PC-9 (cell line): ENCODE measurements at regions not wholly inside any gene's neighbourhood (a gene's known extent, or its start where the extent isn't known, plus 50 kb on each side); places are given as distances from the start of the nearest gene placed in this dataset.

Experiments
- BruUV-seq: library from RNA; stranded (reverse); fragments of 400-500 nt; replicated peaks from 2 replicates; lab custom pipeline; 2021; lab: Mats Ljungman, UMichigan
- CTCF ChIA-PET: fragments of 300-600 bp; sonication (Branson Sonifier 250); formaldehyde crosslinking; loops from one replicate; lab custom pipeline; 2022; ENCODE audit warnings: antibody characterized with exemption; lab: Charles Lee
- POLR2A ChIA-PET: fragments of 300-600 bp; sonication (Branson Sonifier 250); formaldehyde crosslinking; loops from one replicate; lab custom pipeline; 2022; ENCODE audit warnings: antibody characterized with exemption; ENCODE audit not compliant: unreplicated experiment; lab: Charles Lee
- DNase-seq, 2 experiments: peaks; one replicate each; pipeline versions ENCODE4 v3.0.0 to v3.0.0-alpha.2; 2015 to 2022; ENCODE audit warnings: mixed read lengths in 1 of 2
- H2AFZ ChIP-seq: fragments of 200-600 bp; sonication (generic); 2 replicates; pipeline ENCODE4 v1.8.1; 2017; ENCODE audit warnings: antibody characterized with exemption
- H3F3A ChIP-seq: fragments of 200-600 bp; sonication (generic); 2 replicates; pipeline ENCODE4 v1.8.1; 2017; ENCODE audit warnings: antibody characterized with exemption, mild to moderate bottlenecking, low read depth; ENCODE audit not compliant: insufficient read depth
- H3K27ac ChIP-seq: fragments of 200-600 bp; sonication (generic); 2 replicates; pipeline ENCODE4 v1.6.1; 2016; ENCODE audit warnings: mixed run types
- H3K27me3 ChIP-seq: fragments of 200-600 bp; sonication (generic); 2 replicates; pipeline ENCODE4 v1.6.1; 2016; ENCODE audit warnings: low read depth, mixed run types; ENCODE audit not compliant: insufficient read depth
- H3K36me3 ChIP-seq: fragments of 200-600 bp; sonication (generic); 2 replicates; pipeline ENCODE4 v1.6.1; 2016; ENCODE audit warnings: low read depth, mixed run types
- H3K4me1 ChIP-seq: fragments of 200-600 bp; sonication (generic); replicated peaks from 2 replicates; pipeline ENCODE4 v1.6.1; 2016; ENCODE audit warnings: mixed run types; ENCODE audit not compliant: insufficient read depth
- H3K4me2 ChIP-seq: fragments of 200-600 bp; sonication (generic); 2 replicates; pipeline ENCODE4 v1.6.1; 2017; ENCODE audit warnings: mixed run types
- H3K4me3 ChIP-seq: fragments of 200-600 bp; sonication (generic); 2 replicates; pipeline ENCODE4 v1.6.1; 2016; ENCODE audit warnings: mixed run types
- H3K79me2 ChIP-seq: fragments of 200-600 bp; sonication (generic); 2 replicates; pipeline ENCODE4 v1.6.1; 2017; ENCODE audit warnings: low read depth, mixed run types
- H3K9me2 ChIP-seq: fragments of 200-600 bp; sonication (generic); 2 replicates; pipeline ENCODE4 v1.8.1; 2017; ENCODE audit warnings: mild to moderate bottlenecking; ENCODE audit not compliant: insufficient read depth
- H3K9me3 ChIP-seq: fragments of 200-600 bp; sonication (generic); 2 replicates; pipeline ENCODE4 v1.8.1; 2016; ENCODE audit warnings: low read depth; ENCODE audit not compliant: insufficient read depth
- H4K20me1 ChIP-seq: fragments of 200-600 bp; sonication (generic); 2 replicates; pipeline ENCODE4 v1.8.1; 2017; ENCODE audit not compliant: insufficient read depth
- EZH2 ChIP-seq: fragments of 200-600 bp; sonication (generic); IDR thresholded peaks from 2 replicates; pipeline ENCODE4 v1.8.0; 2017; ENCODE audit warnings: antibody characterized with exemption, low read depth
- intact Hi-C: fragments of 100-400 bp; cut with micrococcal nuclease; formaldehyde crosslinking; loops from one replicate; pipeline ENCODE4 v1.10.0; 2022; ENCODE audit not compliant: unreplicated experiment
- TF ChIP-seq, protein P1 (sequence below): fragments of 200-600 bp; sonication (generic); conservative IDR thresholded peaks from 2 replicates; pipeline ENCODE4 v1.6.1; 2017; ENCODE audit warnings: mixed run types, antibody characterized with exemption, mild to moderate bottlenecking, moderate library complexity

DNA sequence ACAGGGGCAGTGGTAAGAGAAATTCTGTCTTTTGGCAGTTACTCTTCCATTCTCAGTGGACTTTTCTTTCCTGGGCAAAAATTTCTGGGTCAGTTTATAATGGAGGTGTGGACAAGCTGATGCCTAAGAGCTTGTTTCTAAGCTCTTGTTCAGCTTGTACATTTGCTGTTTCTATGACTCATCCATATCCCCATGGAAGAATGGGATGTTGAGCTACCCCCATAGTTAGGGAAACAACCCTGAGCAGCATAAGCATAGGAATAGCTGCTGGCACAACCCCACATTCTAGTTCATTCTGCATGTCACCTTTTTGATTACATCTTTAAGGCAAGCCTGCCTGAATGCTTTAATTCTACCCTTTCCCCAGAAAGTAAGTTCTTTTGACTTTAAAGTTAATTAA is 173.3 kb downstream of the PSAT1 start:
- Histone ChIP-seq H3K4me1 (no peaks in the 10 kb centered on the region), H3K4me2 (no peak overlapping the region), H3K9me3 (no peaks in the 10 kb centered on the region), H4K20me1 (no peaks in the 10 kb centered on the region), H3K9me2 (no peaks in the 10 kb centered on the region), H3K27ac (no peak overlapping the region), H3K36me3 (no peaks in the 10 kb centered on the region), H3F3A (no peaks in the 10 kb centered on the region), H3K79me2 (no peaks in the 10 kb centered on the region), H3K27me3 (peaks cover 11% of the 10 kb centered on the region; the same call in 1 of the 2 replicates), H3K4me3 (no peak overlapping the region), H2AFZ (no peak overlapping the region)
- intact Hi-C loops: no loop called here
- DNase-seq: no peak
- TF ChIP-seq EZH2: no peak
- TF ChIP-seq, protein P1, sequence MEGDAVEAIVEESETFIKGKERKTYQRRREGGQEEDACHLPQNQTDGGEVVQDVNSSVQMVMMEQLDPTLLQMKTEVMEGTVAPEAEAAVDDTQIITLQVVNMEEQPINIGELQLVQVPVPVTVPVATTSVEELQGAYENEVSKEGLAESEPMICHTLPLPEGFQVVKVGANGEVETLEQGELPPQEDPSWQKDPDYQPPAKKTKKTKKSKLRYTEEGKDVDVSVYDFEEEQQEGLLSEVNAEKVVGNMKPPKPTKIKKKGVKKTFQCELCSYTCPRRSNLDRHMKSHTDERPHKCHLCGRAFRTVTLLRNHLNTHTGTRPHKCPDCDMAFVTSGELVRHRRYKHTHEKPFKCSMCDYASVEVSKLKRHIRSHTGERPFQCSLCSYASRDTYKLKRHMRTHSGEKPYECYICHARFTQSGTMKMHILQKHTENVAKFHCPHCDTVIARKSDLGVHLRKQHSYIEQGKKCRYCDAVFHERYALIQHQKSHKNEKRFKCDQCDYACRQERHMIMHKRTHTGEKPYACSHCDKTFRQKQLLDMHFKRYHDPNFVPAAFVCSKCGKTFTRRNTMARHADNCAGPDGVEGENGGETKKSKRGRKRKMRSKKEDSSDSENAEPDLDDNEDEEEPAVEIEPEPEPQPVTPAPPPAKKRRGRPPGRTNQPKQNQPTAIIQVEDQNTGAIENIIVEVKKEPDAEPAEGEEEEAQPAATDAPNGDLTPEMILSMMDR: no peak
- CTCF ChIA-PET: no interaction called here
- POLR2A ChIA-PET: no interaction called here
- no TSS peak for BruUV-seq

DNA sequence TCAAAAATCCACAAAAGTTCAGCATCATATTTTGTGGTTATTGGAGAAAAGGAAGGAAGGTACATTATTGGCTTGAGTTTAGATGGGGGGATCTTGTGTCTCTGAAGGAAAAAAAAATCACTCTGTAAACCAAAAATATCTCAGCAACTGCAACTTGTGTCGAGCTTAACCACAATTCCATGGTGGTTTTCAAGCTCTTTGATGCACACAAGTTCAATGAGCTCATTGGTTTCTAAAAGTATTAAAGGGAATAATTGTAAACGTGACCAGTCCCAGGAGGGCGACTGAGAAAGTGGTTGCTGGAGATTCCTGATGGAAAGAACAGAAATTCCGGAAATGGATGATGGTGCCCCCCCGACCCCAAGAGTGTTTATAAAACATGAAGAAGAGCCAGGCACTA is 173.8 kb downstream of the PSAT1 start:
- no peaks in the 10 kb centered on the region for H3K36me3 ChIP-seq
- intact Hi-C loops: no loop called here

DNA sequence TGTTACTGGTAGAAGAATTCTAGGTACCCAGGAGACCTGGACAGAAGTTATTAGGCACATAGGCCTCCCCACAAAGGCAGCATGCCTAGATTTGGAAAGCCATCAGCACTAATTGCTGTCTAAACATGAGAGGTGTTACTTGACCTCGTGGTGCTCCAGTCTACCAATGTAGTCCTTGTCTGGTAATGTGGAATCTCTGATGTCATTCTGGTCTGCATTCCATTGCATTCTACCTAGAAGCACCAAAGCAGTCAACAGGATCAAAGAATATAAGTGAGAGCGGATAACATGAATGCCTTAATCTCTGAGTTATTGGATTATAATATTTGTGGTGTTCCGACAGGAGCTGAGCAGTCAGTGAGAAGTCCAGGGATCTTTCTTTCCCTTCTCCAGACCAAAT is 175.2 kb downstream of the PSAT1 start:
- CTCF ChIA-PET: no interaction called here
- no peak for DNase-seq
- no peak for TF ChIP-seq EZH2
- TF ChIP-seq, protein P1: no peak
- H3K27ac ChIP-seq: no peak overlapping the region
- no peak overlapping the region for H3K4me2 ChIP-seq
- H3K36me3 ChIP-seq: no peaks in the 10 kb centered on the region
- no peaks in the 10 kb centered on the region for H3K9me2 ChIP-seq
- no peak overlapping the region for H2AFZ ChIP-seq
- no TSS peak for BruUV-seq
- H3K4me3 ChIP-seq: no peak overlapping the region
- H3F3A ChIP-seq: no peaks in the 10 kb centered on the region
- no peaks in the 10 kb centered on the region for H3K9me3 ChIP-seq
- no peaks in the 10 kb centered on the region for H3K79me2 ChIP-seq
- peaks cover 11% of the 10 kb centered on the region; the same call in 1 of the 2 replicates for H3K27me3 ChIP-seq
- POLR2A ChIA-PET: no interaction called here
- H3K4me1 ChIP-seq: no peaks in the 10 kb centered on the region
- H4K20me1 ChIP-seq: no peaks in the 10 kb centered on the region
- intact Hi-C loops: no loop called here

More for the DNA sequence above, 173.8 kb downstream of the PSAT1 start:
- no peaks in the 10 kb centered on the region for H3F3A ChIP-seq
- peaks cover 11% of the 10 kb centered on the region; the same call in 1 of the 2 replicates for H3K27me3 ChIP-seq
- no peaks in the 10 kb centered on the region for H3K79me2 ChIP-seq
- TF ChIP-seq, protein P1: no peak
- no peak for TF ChIP-seq EZH2
- BruUV-seq: no TSS peak
- no peak overlapping the region for H3K27ac ChIP-seq
- no peaks in the 10 kb centered on the region for H3K4me1 ChIP-seq
- no peak overlapping the region for H2AFZ ChIP-seq
- H3K9me3 ChIP-seq: no peaks in the 10 kb centered on the region
- CTCF ChIA-PET: no interaction called here
- no peaks in the 10 kb centered on the region for H3K9me2 ChIP-seq
- POLR2A ChIA-PET: no interaction called here
- DNase-seq: no peak
- H3K4me2 ChIP-seq: no peak overlapping the region
- no peaks in the 10 kb centered on the region for H4K20me1 ChIP-seq
- no peak overlapping the region for H3K4me3 ChIP-seq
